H7 (cell line): ENCODE measurements at regions not wholly inside any gene's neighbourhood (a gene's known extent, or its start where the extent isn't known, plus 50 kb on each side); places are given as distances from the start of the nearest gene placed in this dataset.

ENCODE experiments used
- DNase-seq: peaks from one replicate; pipeline ENCODE4 v3.0.0; 2012
- H3K27me3 ChIP-seq: 2 replicates; pipeline ENCODE4 v1.6.0; 2011; ENCODE audit warnings: mild to moderate bottlenecking, low read length; ENCODE audit not compliant: control insufficient read depth, insufficient read depth
- H3K36me3 ChIP-seq: replicated peaks from 2 replicates; pipeline ENCODE4 v1.5.1; 2011; ENCODE audit warnings: low read length; ENCODE audit not compliant: control insufficient read depth, insufficient read depth
- H3K4me3 ChIP-seq: 2 replicates; pipeline ENCODE4 v1.5.1; 2011; ENCODE audit warnings: low read depth, mild to moderate bottlenecking, control low read depth, low read length, moderate library complexity; ENCODE audit not compliant: insufficient read depth

- no peak for DNase-seq
- no peak overlapping the region for H3K4me3 ChIP-seq
- H3K36me3 ChIP-seq, result no peaks in the 10 kb centered on the region
- H3K27me3 ChIP-seq, result no peaks in the 10 kb centered on the region
Measured at GRCh38 chr4:22986881-22987280, 294.1 kb downstream of the GBA3 start.

DNA sequence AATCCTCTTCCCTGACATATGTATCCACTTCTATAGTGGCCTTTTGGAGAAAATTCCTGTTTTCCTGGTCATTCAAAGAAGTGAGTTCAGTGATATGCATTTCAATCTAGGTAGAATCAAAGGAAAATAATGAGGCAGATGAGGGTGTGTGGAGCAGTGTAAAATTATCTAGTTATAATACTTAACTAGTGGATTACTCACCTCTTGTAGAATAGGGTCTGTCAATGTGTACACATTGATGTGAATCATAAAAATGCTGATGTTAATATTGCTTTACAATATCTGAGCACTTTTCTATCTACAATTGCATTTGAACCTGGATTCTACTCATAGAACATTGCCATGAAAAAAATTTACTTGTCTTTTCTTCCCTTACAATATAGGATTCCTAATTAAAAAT lies 293.5 kb downstream of the GBA3 start:
- H3K27me3 ChIP-seq, result no peaks in the 10 kb centered on the region
- H3K4me3 ChIP-seq, result no peak overlapping the region
- no peaks in the 10 kb centered on the region for H3K36me3 ChIP-seq
- no peak for DNase-seq

- no peak for DNase-seq
- Histone ChIP-seq H3K27me3 (no peaks in the 10 kb centered on the region), H3K36me3 (no peaks in the 10 kb centered on the region), H3K4me3 (no peak overlapping the region)
Measured at GRCh38 chr4:22984390-22984789, 291.7 kb downstream of the GBA3 start.

- DNase-seq, result no peak
- Histone ChIP-seq H3K4me3 (no peak overlapping the region), H3K27me3 (no peaks in the 10 kb centered on the region), H3K36me3 (no peaks in the 10 kb centered on the region)
Measured at GRCh38 chr4:22978656-22979055, 285.9 kb downstream of the GBA3 start.

DNA sequence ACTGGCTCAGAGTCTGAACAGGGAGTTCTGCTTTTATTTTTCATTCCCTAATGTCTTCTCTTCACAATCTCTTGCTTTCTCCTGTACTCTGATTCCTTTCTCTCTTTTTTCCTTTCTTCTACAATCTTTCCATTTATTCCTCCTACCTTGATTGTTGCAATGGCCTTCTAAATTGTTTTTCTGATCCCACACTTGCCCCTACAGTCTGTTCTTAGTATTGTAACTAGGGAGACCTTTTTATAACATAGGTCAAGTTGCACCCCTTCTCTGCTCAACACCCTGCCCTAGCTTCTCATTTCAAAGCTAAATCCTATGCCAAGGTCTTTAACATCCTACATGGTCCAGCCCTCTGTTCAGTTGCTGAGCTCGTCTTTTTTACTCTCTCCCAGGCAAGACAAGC lies 277.9 kb downstream of the GBA3 start:
- no peak overlapping the region for H3K4me3 ChIP-seq
- DNase-seq, result peak; percentile 2
- H3K27me3 ChIP-seq, result no peaks in the 10 kb centered on the region
- H3K36me3 ChIP-seq, result no peaks in the 10 kb centered on the region

DNA sequence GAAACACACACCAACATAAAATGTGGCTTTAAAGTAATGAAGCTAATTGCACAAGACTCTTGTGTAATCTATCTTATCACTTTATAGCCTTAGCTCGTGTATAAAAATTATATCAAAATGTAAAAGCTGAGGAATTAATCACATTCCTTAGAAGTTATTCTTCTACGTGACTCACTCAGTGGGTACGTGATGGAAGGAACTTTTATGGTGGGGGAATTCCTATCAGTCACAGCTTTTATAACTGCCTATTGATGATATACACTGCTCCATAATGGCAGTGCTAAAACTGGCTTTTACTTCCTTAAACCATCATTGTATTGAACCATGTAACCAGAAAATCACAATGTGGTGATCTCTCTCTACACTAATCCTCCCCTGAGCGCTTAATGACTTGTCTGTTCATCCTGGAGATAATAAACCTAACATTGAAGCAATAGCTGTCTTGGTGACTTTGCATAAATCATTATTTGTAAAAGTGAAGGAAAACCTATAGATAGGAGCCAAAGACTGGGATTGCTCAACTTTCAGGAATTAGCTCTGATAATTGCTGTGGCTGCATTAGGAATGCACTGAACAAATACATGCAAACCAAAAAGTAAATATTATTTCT lies 276.7 kb downstream of the GBA3 start:
- no peak overlapping the region for H3K4me3 ChIP-seq
- DNase-seq, result no peak
- H3K27me3 ChIP-seq, result no peaks in the 10 kb centered on the region
- no peaks in the 10 kb centered on the region for H3K36me3 ChIP-seq

GRCh38 chr4:22962295-22962694 lies 269.6 kb downstream of the GBA3 start:
- H3K36me3 ChIP-seq, result no peaks in the 10 kb centered on the region
- no peaks in the 10 kb centered on the region for H3K27me3 ChIP-seq
- no peak overlapping the region for H3K4me3 ChIP-seq
- peak; percentile 14 for DNase-seq

DNA sequence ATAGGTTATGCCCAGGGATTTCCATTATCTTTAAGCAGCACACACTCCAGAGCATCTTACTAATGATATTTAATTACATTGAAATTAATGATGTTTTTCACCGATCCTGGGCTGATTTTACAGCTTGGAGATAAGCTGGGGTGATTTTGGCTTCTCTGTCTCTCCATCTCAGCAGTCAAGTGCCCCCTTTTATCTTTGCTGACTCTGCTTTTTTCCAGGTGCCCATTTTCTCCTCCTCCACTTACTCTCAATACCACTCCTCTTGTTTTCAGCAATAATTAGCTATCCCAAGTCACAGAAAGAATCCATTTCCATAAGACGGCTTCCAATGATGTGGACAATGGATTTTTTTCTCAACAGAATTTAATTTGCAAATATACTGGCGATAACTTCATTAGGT lies 266.7 kb downstream of the GBA3 start:
- H3K4me3 ChIP-seq, result no peak overlapping the region
- DNase-seq, result no peak
- H3K36me3 ChIP-seq, result no peaks in the 10 kb centered on the region
- H3K27me3 ChIP-seq, result no peaks in the 10 kb centered on the region

- H3K36me3 ChIP-seq, result no peaks in the 10 kb centered on the region
- DNase-seq, result no peak
- no peaks in the 10 kb centered on the region for H3K27me3 ChIP-seq
- H3K4me3 ChIP-seq, result no peak overlapping the region
Measured at GRCh38 chr4:22957774-22958309, 265.1 kb downstream of the GBA3 start.

- Histone ChIP-seq H3K4me3 (no peak overlapping the region), H3K27me3 (peaks cover 3% of the 10 kb centered on the region; the same call in 1 of the 2 replicates), H3K36me3 (no peaks in the 10 kb centered on the region)
- DNase-seq, result no peak
Measured at GRCh38 chr4:22949161-22949855, 256.6 kb downstream of the GBA3 start.

DNA sequence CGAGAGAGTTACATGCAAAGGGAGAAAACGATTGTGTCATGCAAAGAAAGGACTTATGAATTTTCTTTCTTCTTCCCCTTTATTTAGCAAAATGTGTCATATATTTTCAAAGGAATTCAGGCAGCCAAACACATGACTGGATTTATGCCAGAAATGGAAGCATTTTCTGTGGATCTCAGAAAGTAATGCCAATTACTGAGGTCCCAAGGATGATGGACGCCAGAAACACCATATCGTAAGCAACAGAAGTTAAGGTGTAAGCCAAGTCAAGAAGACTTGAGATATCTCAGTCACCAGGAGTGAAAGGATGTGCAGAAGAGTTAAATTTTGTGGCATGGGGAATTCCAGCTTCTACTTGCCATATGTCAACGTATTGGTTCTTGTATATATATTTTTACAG lies 255.1 kb downstream of the GBA3 start:
- DNase-seq, result no peak
- Histone ChIP-seq H3K4me3 (no peak overlapping the region), H3K27me3 (peaks cover 6% of the 10 kb centered on the region; the same call in 1 of the 2 replicates), H3K36me3 (no peaks in the 10 kb centered on the region)

DNA sequence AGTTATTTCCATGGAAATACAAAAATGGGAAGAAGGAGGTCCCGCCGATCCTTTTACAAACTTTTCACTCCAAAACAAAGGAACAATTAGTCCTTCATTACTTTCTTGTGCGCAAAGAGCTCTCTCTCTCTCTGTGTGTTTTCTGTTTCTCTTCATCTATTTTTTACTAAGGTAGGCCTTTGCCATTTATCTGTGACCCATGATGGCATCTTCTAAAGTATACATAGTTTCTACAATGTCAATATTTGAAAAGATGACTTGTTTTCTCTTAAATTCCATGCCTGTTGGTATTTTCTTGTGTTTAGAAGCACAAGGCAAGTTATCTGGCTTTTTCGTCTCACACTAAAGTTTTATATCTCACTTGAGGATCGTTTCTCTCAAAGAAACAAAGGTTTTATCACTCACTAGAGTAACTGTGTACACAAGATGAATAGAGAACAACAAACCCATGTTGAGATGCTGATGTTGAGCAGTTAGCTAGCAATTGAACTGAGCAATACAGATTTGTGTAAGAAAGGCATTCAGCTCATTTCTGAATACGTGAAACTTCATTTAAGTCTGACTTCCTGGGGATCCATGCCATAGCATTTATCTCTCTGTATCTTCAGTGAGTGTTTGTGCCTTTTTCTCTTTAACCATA lies 250.3 kb downstream of the GBA3 start:
- DNase-seq, result no peak
- Histone ChIP-seq H3K36me3 (no peaks in the 10 kb centered on the region), H3K27me3 (peaks cover 6% of the 10 kb centered on the region; the same call in 1 of the 2 replicates), H3K4me3 (no peak overlapping the region)

DNA sequence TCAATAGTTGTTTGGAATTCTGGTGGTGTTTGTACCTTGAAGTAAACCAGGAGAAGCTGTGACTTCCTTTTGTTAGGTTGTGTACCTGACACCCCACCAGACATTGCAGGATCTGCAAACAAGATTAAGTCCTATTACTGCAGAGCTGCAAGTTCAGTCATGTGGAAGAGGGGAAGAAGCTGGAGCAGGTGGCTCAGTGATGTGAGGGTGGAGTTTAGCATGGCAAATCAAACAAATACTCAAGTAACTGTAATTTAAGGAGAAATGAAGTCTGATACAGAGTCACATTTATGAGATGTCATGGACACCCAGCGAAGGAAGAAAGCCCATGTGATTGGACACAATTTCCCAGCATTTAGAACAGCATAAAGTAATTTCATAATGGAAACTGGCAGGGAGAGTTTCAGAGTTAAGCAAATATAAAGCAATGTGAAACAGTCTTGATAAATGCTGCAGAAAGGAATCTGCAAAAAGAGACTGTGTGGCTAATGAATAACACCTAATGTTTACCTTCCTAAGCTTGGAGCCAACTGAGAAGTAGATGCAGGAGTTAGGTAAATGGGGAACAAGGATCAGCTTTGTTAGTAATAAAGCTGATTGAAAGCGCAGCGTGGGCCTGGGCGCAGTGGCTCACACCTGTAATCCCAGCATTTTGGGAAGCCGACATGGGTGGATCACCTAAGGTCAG lies 249.1 kb downstream of the GBA3 start:
- no peaks in the 10 kb centered on the region for H3K36me3 ChIP-seq
- H3K4me3 ChIP-seq, result no peak overlapping the region
- peaks cover 6% of the 10 kb centered on the region; the same call in 1 of the 2 replicates for H3K27me3 ChIP-seq
- DNase-seq, result no peak

DNA sequence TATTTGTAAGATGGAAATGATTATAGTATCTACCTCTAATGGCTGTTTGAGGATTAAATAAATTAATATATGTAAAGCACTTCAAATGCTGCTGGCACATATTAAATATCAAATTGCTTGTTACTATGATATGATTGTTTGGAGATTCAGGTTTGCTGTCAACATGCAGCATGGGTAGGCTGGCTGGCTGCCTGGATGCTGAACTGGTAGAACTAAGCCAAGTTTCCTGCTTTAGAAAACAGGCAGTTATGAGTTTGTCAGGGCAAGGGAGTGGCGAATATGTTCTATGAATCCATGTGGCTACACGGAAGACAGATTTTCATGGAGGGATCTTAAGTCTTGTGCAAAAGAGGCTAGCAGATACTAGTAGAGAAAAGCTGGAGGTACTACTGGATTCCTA lies 239.6 kb downstream of the GBA3 start:
- H3K36me3 ChIP-seq, result no peaks in the 10 kb centered on the region
- no peaks in the 10 kb centered on the region for H3K27me3 ChIP-seq
- no peak for DNase-seq
- no peak overlapping the region for H3K4me3 ChIP-seq
